AG04449 (cell line): ENCODE measurements at regions not wholly inside any gene's neighbourhood (a gene's known extent, or its start where the extent isn't known, plus 50 kb on each side); places are given as distances from the start of the nearest gene placed in this dataset.
A peak's percentile ranks its signal among the peaks of the same experiment; 100 is the strongest.
"Not testable (repeated sequence)": the region's sequence is repeated elsewhere in the genome, so short reads cannot be mapped to it uniquely, and the experiment has no call there.

ENCODE experiments used
- CTCF ChIA-PET: fragments of 350-600 bp; formaldehyde crosslinking; extraction: SDS; loops from one replicate; lab custom pipeline; 2021; ENCODE audit warnings: antibody characterized with exemption; lab: Yijun Ruan, JAX
- POLR2A ChIA-PET: fragments of 400-600, 350-600 bp; formaldehyde crosslinking; extraction: SDS; loops from one replicate; lab custom pipeline; 2020; ENCODE audit warnings: antibody characterized with exemption, inconsistent platforms; lab: Yijun Ruan, JAX
- DNase-seq: peaks from one replicate; pipeline ENCODE4 v3.0.0-alpha.2; 2010; ENCODE audit warnings: low read depth, low spot score
- H3K4me3 ChIP-seq: 2 replicates; pipeline ENCODE4 v1.5.1; 2011; ENCODE audit warnings: low read depth, mild to moderate bottlenecking, control low read depth, low read length
- CTCF ChIP-seq: IDR thresholded peaks from one replicate; pipeline ENCODE4 v1.5.1; 2011; ENCODE audit warnings: mild to moderate bottlenecking, moderate library complexity, low read length, control low read depth, inconsistent platforms; ENCODE audit not compliant: insufficient read depth; ENCODE audit errors: missing control alignments

GRCh38 chrX:40855932-40856515 is 120.7 kb upstream of the MED14 start:
- CTCF ChIA-PET, result no interaction called here
- POLR2A ChIA-PET, result no interaction called here
- DNase-seq, result no peak
- TF ChIP-seq CTCF, result no peak
- H3K4me3 ChIP-seq, result no peak overlapping the region

DNA sequence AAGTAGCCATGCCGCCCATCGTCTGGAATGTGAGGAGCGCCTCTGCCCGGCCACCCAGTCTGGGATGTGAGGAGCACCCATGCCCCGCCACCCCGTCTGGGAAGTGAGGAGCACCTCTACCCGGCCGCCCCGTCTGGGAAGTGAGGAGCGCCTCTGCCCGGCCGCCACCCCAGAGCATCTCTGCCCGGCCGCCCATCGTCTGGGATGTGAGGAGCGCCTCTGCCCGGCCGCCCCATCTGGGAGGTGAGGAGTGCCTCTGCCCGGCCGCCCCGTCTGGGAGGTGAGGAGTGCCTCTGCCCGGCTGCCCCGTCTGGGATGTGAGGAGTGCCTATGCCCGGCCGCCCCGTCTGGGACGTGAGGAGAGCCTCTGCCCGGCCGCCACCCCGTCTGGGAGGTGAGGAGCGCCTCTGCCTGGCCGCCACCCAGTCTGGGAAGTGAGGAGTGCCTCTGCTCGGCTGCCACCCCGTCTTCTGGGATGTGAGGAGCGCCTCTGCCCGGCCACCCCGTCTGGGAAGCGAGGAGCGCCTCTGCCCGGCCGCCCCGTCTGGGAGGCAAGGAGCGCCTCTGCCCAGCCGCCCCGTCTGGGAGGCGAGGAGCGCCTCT is 126.7 kb upstream of the MED14 start:
- DNase-seq, H3K4me3 ChIP-seq, POLR2A ChIA-PET: not testable (repeated sequence)
- CTCF ChIA-PET, result interaction anchor here (0.6 kb wide), 1 partner anchor 16 kb away, joined by 3 read pairs; no protein-coding TSS in a partner anchor

DNA sequence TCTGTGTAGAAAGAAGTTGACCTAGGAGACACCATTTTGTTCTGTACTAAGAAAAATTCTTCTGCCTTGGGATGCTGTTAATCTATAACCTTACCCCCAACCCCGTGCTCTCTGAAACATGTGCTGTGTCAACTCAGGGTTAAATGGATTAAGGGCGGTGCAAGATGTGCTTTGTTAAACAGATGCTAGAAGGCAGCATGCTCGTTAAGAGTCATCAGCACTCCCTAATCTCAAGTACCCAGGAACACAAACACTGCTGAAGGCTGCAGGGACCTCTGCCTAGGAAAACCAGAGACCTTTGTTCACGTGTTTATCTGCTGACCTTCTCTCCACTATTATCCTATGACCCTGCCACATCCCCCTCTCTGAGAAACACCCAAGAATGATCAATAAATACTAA is 127.9 kb upstream of the MED14 start:
- POLR2A ChIA-PET, CTCF ChIA-PET, H3K4me3 ChIP-seq, DNase-seq: not testable (repeated sequence)

DNA sequence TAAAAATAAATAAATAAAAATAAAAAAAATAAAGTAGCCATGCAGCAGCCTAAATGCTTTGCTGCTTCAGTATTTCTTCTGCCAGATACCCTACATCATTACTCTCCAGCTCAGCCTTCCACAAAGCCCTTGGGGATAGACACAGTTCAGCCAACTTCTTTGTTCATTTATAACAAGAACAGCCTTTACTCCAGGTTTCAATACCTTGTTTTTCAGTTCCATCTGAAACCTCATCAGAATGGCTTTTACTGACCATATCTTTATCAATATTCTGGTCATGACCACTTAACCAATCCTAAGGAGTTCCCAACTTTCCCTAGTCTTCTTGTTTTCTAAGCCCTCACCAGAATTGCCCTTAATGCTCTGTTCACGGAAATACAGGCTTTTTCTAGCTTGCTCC is 128.3 kb upstream of the MED14 start:
- no peak overlapping the region for H3K4me3 ChIP-seq
- CTCF ChIA-PET, result no interaction called here
- POLR2A ChIA-PET, result no interaction called here
- DNase-seq, result no peak
- no peak for TF ChIP-seq CTCF

DNA sequence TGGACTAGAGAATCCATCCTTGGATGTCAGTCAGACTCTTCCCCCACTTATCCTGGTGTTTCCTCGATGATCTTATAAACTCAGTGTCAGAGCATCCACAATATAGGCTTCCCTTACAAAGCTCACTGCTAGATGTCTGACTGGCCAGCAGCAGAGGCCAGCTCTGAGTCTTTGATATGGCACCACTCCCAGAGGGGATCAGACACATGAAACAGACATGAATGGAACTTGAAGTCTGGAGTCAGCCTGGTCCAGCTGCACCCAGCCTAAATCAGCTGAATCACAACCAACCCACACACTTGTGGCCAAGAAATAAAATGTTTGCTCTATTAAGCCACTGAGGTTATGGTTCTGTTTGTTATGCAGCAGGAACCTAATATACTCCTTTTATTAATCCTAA is 129.6 kb upstream of the MED14 start:
- ChIA-PET CTCF (interaction anchor here (0.9 kb wide), 1 partner anchor 213 kb away, joined by 3 read pairs; no protein-coding TSS in a partner anchor), POLR2A (interaction anchor here (1.1 kb wide), 1 partner anchor 220 kb away, joined by 4 read pairs; the partner anchor contains the start of gene USP9X)
- DNase-seq, result peak; percentile 29
- TF ChIP-seq CTCF, result no peak
- H3K4me3 ChIP-seq, result no peak overlapping the region

DNA sequence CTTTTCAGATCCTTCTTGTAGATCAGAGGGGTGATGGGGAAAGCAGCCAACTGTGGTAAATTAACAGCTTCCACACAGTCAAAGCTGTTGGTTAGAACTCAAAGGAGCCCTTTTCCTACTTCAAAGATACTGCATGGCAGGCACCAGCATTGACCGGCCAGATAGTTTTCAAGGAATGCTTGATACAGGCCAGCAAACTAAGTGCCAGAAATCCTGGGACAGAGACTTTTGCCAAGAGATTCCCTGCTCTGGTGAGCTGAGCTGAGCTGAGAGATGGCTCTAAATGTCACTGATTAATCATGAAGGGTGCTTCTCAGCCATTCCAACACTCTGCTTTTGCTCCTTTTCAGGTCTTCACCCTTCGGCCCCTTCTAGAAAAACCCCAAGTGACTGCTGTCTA is 131.6 kb upstream of the MED14 start:
- TF ChIP-seq CTCF, result no peak
- no peak overlapping the region for H3K4me3 ChIP-seq
- CTCF ChIA-PET, result interaction anchor here (1.1 to 1.7 kb wide), 3 partner anchors 11 to 313 kb away, joined by 3 to 9 read pairs (median 4); no protein-coding TSS in a partner anchor
- no peak for DNase-seq
- POLR2A ChIA-PET, result no interaction called here

GRCh38 chrX:40867352-40867751 is 132.0 kb upstream of the MED14 start:
- POLR2A ChIA-PET, result no interaction called here
- DNase-seq, result no peak
- H3K4me3 ChIP-seq, result no peak overlapping the region
- CTCF ChIA-PET, result interaction anchor here (1.1 to 1.7 kb wide), 2 partner anchors 10 to 22 kb away, joined by 4 to 9 read pairs; no protein-coding TSS in a partner anchor
- TF ChIP-seq CTCF, result no peak
